ENCODE measurements at regions not wholly inside any gene's neighbourhood (a gene's known extent, or its start where the extent isn't known, plus 50 kb on each side); places are given as distances from the start of the nearest gene placed in this dataset.
A peak's percentile ranks its signal among the peaks of the same experiment; 100 is the strongest.

DNA sequence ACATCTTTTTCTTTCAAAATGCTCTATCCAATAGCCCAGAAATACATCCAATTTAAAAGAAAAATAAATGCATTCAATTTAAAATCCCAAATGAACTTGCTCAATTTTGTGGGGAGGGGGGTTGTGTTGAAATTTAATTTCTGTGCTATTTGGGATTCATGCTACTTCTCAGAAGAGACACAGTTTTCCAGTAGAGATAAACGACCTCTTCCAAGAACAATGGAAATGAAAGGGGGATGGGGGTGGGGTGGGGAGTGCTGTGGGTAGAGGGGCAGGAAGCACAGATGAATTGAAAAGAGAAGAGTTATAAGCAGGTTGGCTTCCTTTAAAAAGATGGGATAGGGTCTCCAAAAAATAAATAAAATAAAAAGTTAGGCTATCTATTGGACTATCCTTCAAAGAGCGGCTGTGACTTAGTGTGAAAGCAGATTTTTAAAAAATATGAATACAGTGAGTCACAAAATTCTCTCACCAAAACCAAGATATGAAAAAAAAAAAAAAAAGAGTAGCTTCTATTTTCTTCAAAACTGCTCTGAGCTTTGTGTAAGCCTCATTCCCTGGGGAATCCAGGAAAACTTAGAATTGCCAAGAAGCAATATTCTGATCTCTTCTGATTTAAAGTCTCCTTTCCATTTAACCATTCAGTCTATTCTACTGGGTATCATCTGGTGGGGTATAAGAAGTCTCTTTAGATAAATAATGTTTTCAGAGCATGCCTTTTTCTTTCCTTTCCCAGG is 324.3 kb downstream of the PTTG2 start:
- no peaks in the 10 kb centered on the region for H3K79me2 ChIP-seq (ENCODE audit: control insufficient read depth in 1 of 2, insufficient read depth in 2 of 2, low read length in 2 of 2)
- WGBS, 2 experiments (ENCODE audit: extremely low coverage in 1 of 2, insufficient coverage in 1 of 2, insufficient read length in 1 of 2, insufficient replicate concordance in 2 of 2, low coverage in 1 of 2, low lambda C conversion rate in 2 of 2, missing lambda C conversion rate in 1 of 2) = 82% methylated on average over 2 of the region's 2 CpGs; no CpG with 5 or more reads in 1 of the 2 experiments
- no peak overlapping the region for H3K14ac ChIP-seq (ENCODE audit: insufficient read length)
- no peaks in the 10 kb centered on the region for H3K79me1 ChIP-seq (ENCODE audit: low read depth, low read length)
- H3K27ac ChIP-seq (ENCODE audit: low read depth, low read length) = no peak overlapping the region
- H4K5ac ChIP-seq (ENCODE audit: insufficient read length, low read depth, low read length) = no peak overlapping the region
- no peaks in the 10 kb centered on the region for H3K27me3 ChIP-seq (replicated peaks in 1 of 4; ENCODE audit: control insufficient read depth in 3 of 4, extremely low read depth in 1 of 4, insufficient read depth in 3 of 4, low read length in 3 of 4)
- no peak overlapping the region for H4K8ac ChIP-seq (ENCODE audit: extremely low read depth, insufficient read depth, low read length)
- H2BK15ac ChIP-seq (ENCODE audit: low read length) = no peak overlapping the region
- H3K9ac ChIP-seq (replicated peaks in 1 of 4; ENCODE audit: extremely low read depth in 1 of 4, low read depth in 3 of 4, low read length in 3 of 4) = no peak overlapping the region
- TF ChIP-seq SP2 (IDR thresholded peaks at IDR 0.05; ENCODE audit: low read length) (no peak), BCL11A (IDR thresholded peaks at IDR 0.05; ENCODE audit: low read depth in 2 of 2, low read length in 2 of 2) (no peak), KDM5A (IDR thresholded peaks at IDR 0.05; ENCODE audit: low read length) (no peak), SRF (IDR thresholded peaks at IDR 0.05; ENCODE audit: low read depth, low read length) (no peak), POLR2A (IDR thresholded peaks at IDR 0.05; ENCODE audit: control extremely low read depth in 1 of 2, low read depth in 2 of 2, low read length in 2 of 2) (no peak), CHD1 (IDR thresholded peaks at IDR 0.05; ENCODE audit: low read depth, low read length) (no peak), SP4 (IDR thresholded peaks at IDR 0.05; ENCODE audit: low read length) (no peak), NRF1 (IDR thresholded peaks at IDR 0.05; ENCODE audit: low read depth, low read length) (no peak)
- no peak overlapping the region for H2AFZ ChIP-seq (ENCODE audit: low read length)
- no peak overlapping the region for H2BK20ac ChIP-seq (ENCODE audit: low read length)
- no peak overlapping the region for H3K4me3 ChIP-seq (ENCODE audit: extremely low read depth in 1 of 4, insufficient read depth in 2 of 4, low read depth in 3 of 4, low read length in 4 of 4)
- H4K20me1 ChIP-seq (replicated peaks in 1 of 2; ENCODE audit: control insufficient read depth in 1 of 2, insufficient read depth in 2 of 2, low read length in 2 of 2) = no peaks in the 10 kb centered on the region
- H3K4ac ChIP-seq (replicated peaks; ENCODE audit: insufficient read length, low read depth, low read length) = no peak overlapping the region
- H2AK5ac ChIP-seq (ENCODE audit: low read depth, low read length) = peak overlapping the region; percentile 71; the same call in 1 of the 2 replicates
- H3K18ac ChIP-seq (ENCODE audit: extremely low read depth, low read length) = no peak overlapping the region
- no peaks in the 10 kb centered on the region for H3K36me3 ChIP-seq (ENCODE audit: control insufficient read depth in 2 of 4, insufficient read depth in 4 of 4, low read length in 3 of 4)
- H4K91ac ChIP-seq (replicated peaks; ENCODE audit: insufficient read length, low read length) = no peak overlapping the region
- H2BK12ac ChIP-seq (ENCODE audit: low read depth, low read length) = no peak overlapping the region
- no peaks in the 10 kb centered on the region for H3K23me2 ChIP-seq (ENCODE audit: low read depth, low read length)
- DNase-seq (ENCODE audit: low read depth in 1 of 2, low spot score in 2 of 2) (no peak), FAIRE-seq (no peak)
- H2BK120ac ChIP-seq (replicated peaks; ENCODE audit: low read depth, low read length) = no peak overlapping the region
- H2BK5ac ChIP-seq (ENCODE audit: low read depth, low read length) = no peak overlapping the region
- H3K23ac ChIP-seq (ENCODE audit: insufficient read length) = no peak overlapping the region
- POLR2A ChIA-PET (ENCODE audit: partially characterized antibody) = no interaction called here
- H3K56ac ChIP-seq (replicated peaks; ENCODE audit: insufficient read length, low read depth, low read length) = no peak overlapping the region
- no peaks in the 10 kb centered on the region for H3K9me3 ChIP-seq (ENCODE audit: insufficient read depth in 2 of 2, low read depth in 1 of 2, low read length in 1 of 2)
- no peak overlapping the region for H3K4me2 ChIP-seq (ENCODE audit: insufficient read depth in 1 of 2, low read depth in 2 of 2, low read length in 2 of 2)
- H3K4me1 ChIP-seq (replicated peaks in 1 of 4; ENCODE audit: control insufficient read depth in 3 of 4, insufficient read depth in 4 of 4, low read length in 3 of 4) = peaks cover 0 to 8% (median 1%) of the 10 kb centered on the region in 4 experiments; a peak in 3 of 7 replicates
- CTCF ChIA-PET (ENCODE audit: partially characterized antibody) = interaction anchor here (1.1 kb wide), 1 partner anchor 13 kb away, joined by 4 read pairs; no protein-coding TSS in a partner anchor
